Vagina (tissue), 2 donors: ENCODE measurements at regions not wholly inside any gene's neighbourhood (a gene's known extent, or its start where the extent isn't known, plus 50 kb on each side); places are given as distances from the start of the nearest gene placed in this dataset.

ENCODE experiments used
- DNase-seq, 2 donors: peaks; one replicate each; pipeline ENCODE4 v3.0.0-alpha.2; 2017; ENCODE audit errors: extremely low spot score in 2 of 2
- H3K27ac ChIP-seq: fragments of 200-600 bp; sonication (generic); one replicate; pipeline ENCODE4 v1.5.1; 2019
- H3K27me3 ChIP-seq: fragments of 200-600 bp; sonication (generic); one replicate; pipeline ENCODE4 v1.5.1; 2019
- H3K36me3 ChIP-seq, 2 donors: fragments of 200-600 bp; sonication (generic); one replicate each; pipeline ENCODE4 v1.5.1; 2017 to 2019
- H3K4me1 ChIP-seq: fragments of 200-600 bp; sonication (generic); one replicate; pipeline ENCODE4 v1.5.1; 2019
- H3K4me3 ChIP-seq, 2 donors: fragments of 200-600 bp; sonication (generic); 1 replicate in 1 of 2; 2 replicates in 1 of 2; pipeline ENCODE4 v1.5.1; 2016 to 2019
- H3K9me3 ChIP-seq: fragments of 200-600 bp; sonication (generic); one replicate; pipeline ENCODE4 v1.5.1; 2019
- CTCF ChIP-seq, 3 experiments: fragments of 450-650 bp in 2 of 3; fragments of 200-600 bp in 1 of 3; sonication (generic) in 1 of 3; IDR thresholded peaks; one replicate each; pipeline ENCODE4 v1.5.1; 2017 to 2019; ENCODE audit warnings: antibody characterized with exemption in 3 of 3, mild to moderate bottlenecking in 2 of 3, moderate library complexity in 2 of 3
- POLR2A ChIP-seq, 2 donors: fragments of 450-650 bp; IDR thresholded peaks; one replicate each; pipeline ENCODE4 v1.6.1; 2017; ENCODE audit warnings: antibody characterized with exemption in 2 of 2, mild to moderate bottlenecking in 2 of 2, moderate library complexity in 2 of 2
- POLR2AphosphoS5 ChIP-seq, 2 donors: sonication (generic); formaldehyde crosslinking; IDR thresholded peaks; one replicate each; pipeline ENCODE4 v1.9.0; 2017; ENCODE audit warnings: antibody characterized with exemption in 2 of 2, mild to moderate bottlenecking in 2 of 2, low read depth in 1 of 2; ENCODE audit not compliant: insufficient read depth in 1 of 2
- intact Hi-C: fragments of 100-400 bp; cut with DNase I; formaldehyde crosslinking; loops from one replicate; pipeline ENCODE4 v1.15.1; 2023

- Histone ChIP-seq H3K9me3 (no peaks in the 10 kb centered on the region), H3K27me3 (no peaks in the 10 kb centered on the region), H3K4me3 (no peak overlapping the region), H3K27ac (no peak overlapping the region), H3K36me3 (no peaks in the 10 kb centered on the region), H3K4me1 (peaks cover 8% of the 10 kb centered on the region)
- TF ChIP-seq CTCF (IDR thresholded peaks at IDR 0.05): no peak
- no peak for TF ChIP-seq POLR2AphosphoS5 (IDR thresholded peaks at IDR 0.05; ENCODE audit: insufficient read depth in 1 of 2, low read depth in 1 of 2)
- TF ChIP-seq POLR2A (IDR thresholded peaks at IDR 0.05): no peak
- no peak for DNase-seq
- intact Hi-C loops: no loop called here
Measured at GRCh38 chr10:20405761-20406160, 491.4 kb downstream of the NEBL start.

- no peaks in the 10 kb centered on the region for H3K9me3 ChIP-seq
- intact Hi-C loops: no loop called here
- no peak overlapping the region for H3K27ac ChIP-seq
- no peak overlapping the region for H3K4me3 ChIP-seq
- peaks cover 8% of the 10 kb centered on the region for H3K4me1 ChIP-seq
- H3K27me3 ChIP-seq: no peaks in the 10 kb centered on the region
- TF ChIP-seq CTCF (IDR thresholded peaks at IDR 0.05): no peak
- TF ChIP-seq POLR2A (IDR thresholded peaks at IDR 0.05): no peak
- no peak for TF ChIP-seq POLR2AphosphoS5 (IDR thresholded peaks at IDR 0.05; ENCODE audit: insufficient read depth in 1 of 2, low read depth in 1 of 2)
- no peaks in the 10 kb centered on the region for H3K36me3 ChIP-seq
- DNase-seq: no peak
Measured at GRCh38 chr10:20405050-20405449, 492.1 kb downstream of the NEBL start.

- TF ChIP-seq POLR2AphosphoS5 (IDR thresholded peaks at IDR 0.05; ENCODE audit: insufficient read depth in 1 of 2, low read depth in 1 of 2): no peak
- no peak for TF ChIP-seq CTCF (IDR thresholded peaks at IDR 0.05)
- TF ChIP-seq POLR2A (IDR thresholded peaks at IDR 0.05): no peak
- no peaks in the 10 kb centered on the region for H3K4me1 ChIP-seq
- no peaks in the 10 kb centered on the region for H3K27me3 ChIP-seq
- no peaks in the 10 kb centered on the region for H3K36me3 ChIP-seq
- no peak overlapping the region for H3K27ac ChIP-seq
- intact Hi-C loops: no loop called here
- no peak for DNase-seq
- H3K4me3 ChIP-seq: no peak overlapping the region
- no peaks in the 10 kb centered on the region for H3K9me3 ChIP-seq
Measured at GRCh38 chr10:20399772-20400171, 497.3 kb downstream of the NEBL start.

GRCh38 chr10:20396701-20397100, 500.4 kb downstream of the NEBL start:
- TF ChIP-seq CTCF (IDR thresholded peaks at IDR 0.05): no peak
- TF ChIP-seq POLR2AphosphoS5 (IDR thresholded peaks at IDR 0.05; ENCODE audit: insufficient read depth in 1 of 2, low read depth in 1 of 2): no peak
- TF ChIP-seq POLR2A (IDR thresholded peaks at IDR 0.05): no peak
- H3K9me3 ChIP-seq: no peaks in the 10 kb centered on the region
- no peaks in the 10 kb centered on the region for H3K27me3 ChIP-seq
- no peak for DNase-seq
- no peaks in the 10 kb centered on the region for H3K4me1 ChIP-seq
- intact Hi-C loops: no loop called here
- H3K4me3 ChIP-seq: no peak overlapping the region
- no peaks in the 10 kb centered on the region for H3K36me3 ChIP-seq
- H3K27ac ChIP-seq: no peak overlapping the region

GRCh38 chr10:20396205-20396604, 500.9 kb downstream of the NEBL start:
- Histone ChIP-seq H3K9me3 (no peaks in the 10 kb centered on the region), H3K27ac (no peak overlapping the region), H3K27me3 (no peaks in the 10 kb centered on the region), H3K4me1 (no peaks in the 10 kb centered on the region), H3K4me3 (no peak overlapping the region), H3K36me3 (no peaks in the 10 kb centered on the region)
- TF ChIP-seq CTCF (IDR thresholded peaks at IDR 0.05): no peak
- TF ChIP-seq POLR2AphosphoS5 (IDR thresholded peaks at IDR 0.05; ENCODE audit: insufficient read depth in 1 of 2, low read depth in 1 of 2): no peak
- no peak for TF ChIP-seq POLR2A (IDR thresholded peaks at IDR 0.05)
- DNase-seq: no peak
- intact Hi-C loops: no loop called here
